K562 (cell line): ENCODE measurements at regions not wholly inside any gene's neighbourhood (a gene's known extent, or its start where the extent isn't known, plus 50 kb on each side); places are given as distances from the start of the nearest gene placed in this dataset.

Source experiments
- GATAD2B ChIP-seq: fragments of 450-650 bp; IDR thresholded peaks from 2 replicates; pipeline ENCODE4 v1.6.1; 2017; ENCODE audit warnings: mild to moderate bottlenecking, borderline replicate concordance
- HEY1 ChIP-seq: fragments of 250-450 bp; sonication (Bioruptor Pico); IDR thresholded peaks from 2 replicates; pipeline ENCODE4 v1.5.0; 2020; ENCODE audit warnings: mild to moderate bottlenecking, moderate library complexity, borderline replicate concordance
- KDM5B ChIP-seq: fragments of 200-600 bp; sonication (generic); IDR thresholded peaks from 2 replicates; pipeline ENCODE4 v1.6.1; 2012; ENCODE audit warnings: low read depth, mild to moderate bottlenecking, moderate library complexity, low read length, control low read depth, inconsistent platforms; ENCODE audit not compliant: insufficient replicate concordance
- MXI1 ChIP-seq: IDR thresholded peaks from 2 replicates; pipeline ENCODE4 v1.6.1; 2011; ENCODE audit warnings: low read depth, mild to moderate bottlenecking, improper control_type of control experiment, low read length
- PRPF4 ChIP-seq: fragments of 200-400 bp; formaldehyde crosslinking; IDR thresholded peaks from one replicate; pipeline ENCODE4 v1.6.1; 2017; ENCODE audit warnings: low read length, low read depth, mild to moderate bottlenecking; ENCODE audit not compliant: insufficient read depth, poor library complexity, severe bottlenecking
- RBM22 ChIP-seq: fragments of 200-400 bp; formaldehyde crosslinking; IDR thresholded peaks from 2 replicates; pipeline ENCODE4 v1.6.1; 2018; ENCODE audit warnings: low read length, low read depth; ENCODE audit not compliant: poor library complexity, severe bottlenecking
- TCF7L2 ChIP-seq: fragments of 150-350 bp; IDR thresholded peaks from 2 replicates; pipeline ENCODE4 v1.6.1; 2016; ENCODE audit warnings: low read depth, mild to moderate bottlenecking, low read length, moderate library complexity
- U2AF1 ChIP-seq: fragments of 200-400 bp; formaldehyde crosslinking; optimal IDR thresholded peaks from 2 replicates; pipeline ENCODE3; 2017; ENCODE audit warnings: mild to moderate bottlenecking, low read depth, low read length, moderate library complexity
- ZNF175 ChIP-seq: fragments of 200-800 bp; sonication (Bioruptor generic); IDR thresholded peaks from 2 replicates; pipeline ENCODE4 v1.6.1; 2016; ENCODE audit warnings: low read depth, mild to moderate bottlenecking, missing genetic modification characterization, missing compliant biosample characterization
- TF ChIP-seq, protein P1 (sequence below), 3 experiments: fragments of 200-800 bp in 1 of 3; fragments of 250-450 bp in 1 of 3; fragments of 450-650 bp in 1 of 3; sonication (Bioruptor Pico) in 1 of 3; sonication (Bioruptor generic) in 1 of 3; formaldehyde crosslinking in 1 of 3; IDR thresholded peaks; 2 replicates each; pipeline versions ENCODE4 v1.6.1 to v1.8.0; 2016 to 2022; ENCODE audit warnings: mild to moderate bottlenecking in 2 of 3, missing genetic modification characterization in 2 of 3, missing compliant biosample characterization in 1 of 3, moderate library complexity in 1 of 3

DNA sequence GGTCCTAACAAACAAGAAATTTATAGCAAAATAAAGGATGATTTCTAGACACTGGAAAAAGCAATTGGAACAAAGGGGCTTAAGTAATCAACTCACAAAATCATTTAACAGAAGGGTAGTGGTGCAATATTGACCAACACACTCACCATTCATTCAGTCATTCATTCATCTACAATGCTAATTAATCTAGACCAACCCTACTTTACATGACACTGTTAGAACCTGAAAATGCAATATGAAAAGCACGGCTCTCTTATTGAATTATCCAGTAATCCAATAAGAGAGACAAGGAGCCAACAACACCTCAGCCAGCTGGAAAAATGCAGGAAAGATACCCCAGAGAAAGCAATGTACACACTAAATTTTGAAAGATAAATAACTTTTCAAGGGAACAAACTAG lies 310.8 kb upstream of the NR5A2 start:
- TF ChIP-seq RBM22 (no peak), MXI1 (no peak), ZNF175 (CRISPR knock-in tag) (no peak), U2AF1 (no peak), HEY1 (CRISPR knock-in tag) (no peak), TCF7L2 (no peak), PRPF4 (no peak), GATAD2B (no peak), KDM5B (no peak)
- TF ChIP-seq, protein P1, sequence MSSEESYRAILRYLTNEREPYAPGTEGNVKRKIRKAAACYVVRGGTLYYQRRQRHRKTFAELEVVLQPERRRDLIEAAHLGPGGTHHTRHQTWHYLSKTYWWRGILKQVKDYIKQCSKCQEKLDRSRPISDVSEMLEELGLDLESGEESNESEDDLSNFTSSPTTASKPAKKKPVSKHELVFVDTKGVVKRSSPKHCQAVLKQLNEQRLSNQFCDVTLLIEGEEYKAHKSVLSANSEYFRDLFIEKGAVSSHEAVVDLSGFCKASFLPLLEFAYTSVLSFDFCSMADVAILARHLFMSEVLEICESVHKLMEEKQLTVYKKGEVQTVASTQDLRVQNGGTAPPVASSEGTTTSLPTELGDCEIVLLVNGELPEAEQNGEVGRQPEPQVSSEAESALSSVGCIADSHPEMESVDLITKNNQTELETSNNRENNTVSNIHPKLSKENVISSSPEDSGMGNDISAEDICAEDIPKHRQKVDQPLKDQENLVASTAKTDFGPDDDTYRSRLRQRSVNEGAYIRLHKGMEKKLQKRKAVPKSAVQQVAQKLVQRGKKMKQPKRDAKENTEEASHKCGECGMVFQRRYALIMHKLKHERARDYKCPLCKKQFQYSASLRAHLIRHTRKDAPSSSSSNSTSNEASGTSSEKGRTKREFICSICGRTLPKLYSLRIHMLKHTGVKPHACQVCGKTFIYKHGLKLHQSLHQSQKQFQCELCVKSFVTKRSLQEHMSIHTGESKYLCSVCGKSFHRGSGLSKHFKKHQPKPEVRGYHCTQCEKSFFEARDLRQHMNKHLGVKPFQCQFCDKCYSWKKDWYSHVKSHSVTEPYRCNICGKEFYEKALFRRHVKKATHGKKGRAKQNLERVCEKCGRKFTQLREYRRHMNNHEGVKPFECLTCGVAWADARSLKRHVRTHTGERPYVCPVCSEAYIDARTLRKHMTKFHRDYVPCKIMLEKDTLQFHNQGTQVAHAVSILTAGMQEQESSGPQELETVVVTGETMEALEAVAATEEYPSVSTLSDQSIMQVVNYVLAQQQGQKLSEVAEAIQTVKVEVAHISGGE (CRISPR knock-in tag; IDR thresholded peaks at IDR 0.05): no peak
